Testis (tissue), 2 donors: ENCODE measurements at regions not wholly inside any gene's neighbourhood (a gene's known extent, or its start where the extent isn't known, plus 50 kb on each side); places are given as distances from the start of the nearest gene placed in this dataset.

Experiments
- DNase-seq: peaks from one replicate; pipeline ENCODE4 v3.0.0-alpha.2; 2019
- H3K27ac ChIP-seq, 2 donors: fragments of 200-600 bp; sonication (generic); one replicate each; pipeline ENCODE4 v1.5.1; 2019
- H3K27me3 ChIP-seq: fragments of 200-600 bp; sonication (generic); one replicate; pipeline ENCODE4 v1.5.1; 2019
- H3K36me3 ChIP-seq: fragments of 200-600 bp; sonication (generic); one replicate; pipeline ENCODE4 v1.5.1; 2017; ENCODE audit warnings: low read depth; ENCODE audit errors: missing control alignments
- H3K4me1 ChIP-seq: fragments of 200-600 bp; sonication (generic); one replicate; pipeline ENCODE4 v1.5.1; 2019
- H3K4me3 ChIP-seq, 2 donors: fragments of 200-600 bp; sonication (generic); one replicate each; pipeline ENCODE4 v1.5.1; 2017 to 2019
- H3K9me3 ChIP-seq: fragments of 200-600 bp; sonication (generic); one replicate; pipeline ENCODE4 v1.5.1; 2017
- POLR2A ChIP-seq: fragments of 450-650 bp; IDR thresholded peaks from one replicate; pipeline ENCODE4 v1.6.1; 2017; ENCODE audit warnings: antibody characterized with exemption, mild to moderate bottlenecking, moderate library complexity
- WGBS, 2 donors: methylation state at CpG; one replicate each; pipeline ENCODE4 v1.1.5; 2018; 5-methylcytosine and 5-hydroxymethylcytosine counted together
- intact Hi-C: fragments of 100-400 bp; cut with DNase I; formaldehyde crosslinking; loops from one replicate; pipeline ENCODE4 v1.15.1; 2023; ENCODE audit warnings: low total_unique reads
- TF ChIP-seq, protein P1 (sequence below), 3 experiments: fragments of 450-650 bp in 2 of 3; fragments of 200-600 bp in 1 of 3; sonication (generic) in 1 of 3; IDR thresholded peaks; one replicate each; pipeline ENCODE4 v1.5.1; 2016 to 2019; ENCODE audit warnings: antibody characterized with exemption in 3 of 3, mild to moderate bottlenecking in 2 of 3, moderate library complexity in 1 of 3

DNA sequence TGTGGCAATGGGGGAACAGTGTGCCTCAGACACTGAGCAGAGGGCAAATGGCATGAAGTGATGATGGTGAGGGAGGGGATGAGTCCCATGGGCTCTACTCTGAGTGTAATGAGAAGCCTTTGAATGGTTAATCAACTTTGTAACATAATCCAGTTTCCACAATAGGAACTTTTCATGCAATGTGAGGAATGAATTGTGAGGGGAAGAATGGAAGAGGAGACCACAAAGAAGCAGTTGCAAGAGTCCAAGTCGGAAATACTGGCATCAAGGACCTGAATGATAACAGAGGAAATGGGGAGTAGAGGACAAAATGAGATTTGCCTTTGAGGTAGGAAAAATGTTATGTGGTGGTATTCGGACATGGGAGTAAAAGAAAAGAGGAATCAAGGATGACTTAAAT lies 476.9 kb upstream of the PRICKLE1 start:
- 79 to 95% methylated on average over 2 of the region's 2 CpGs for WGBS, 2 donors
- intact Hi-C loops = no loop called here
- Histone ChIP-seq H3K27ac (no peak overlapping the region), H3K27me3 (no peaks in the 10 kb centered on the region), H3K4me1 (no peaks in the 10 kb centered on the region), H3K4me3 (no peak overlapping the region), H3K36me3 (no peaks in the 10 kb centered on the region), H3K9me3 (no peaks in the 10 kb centered on the region)
- TF ChIP-seq, protein P1, sequence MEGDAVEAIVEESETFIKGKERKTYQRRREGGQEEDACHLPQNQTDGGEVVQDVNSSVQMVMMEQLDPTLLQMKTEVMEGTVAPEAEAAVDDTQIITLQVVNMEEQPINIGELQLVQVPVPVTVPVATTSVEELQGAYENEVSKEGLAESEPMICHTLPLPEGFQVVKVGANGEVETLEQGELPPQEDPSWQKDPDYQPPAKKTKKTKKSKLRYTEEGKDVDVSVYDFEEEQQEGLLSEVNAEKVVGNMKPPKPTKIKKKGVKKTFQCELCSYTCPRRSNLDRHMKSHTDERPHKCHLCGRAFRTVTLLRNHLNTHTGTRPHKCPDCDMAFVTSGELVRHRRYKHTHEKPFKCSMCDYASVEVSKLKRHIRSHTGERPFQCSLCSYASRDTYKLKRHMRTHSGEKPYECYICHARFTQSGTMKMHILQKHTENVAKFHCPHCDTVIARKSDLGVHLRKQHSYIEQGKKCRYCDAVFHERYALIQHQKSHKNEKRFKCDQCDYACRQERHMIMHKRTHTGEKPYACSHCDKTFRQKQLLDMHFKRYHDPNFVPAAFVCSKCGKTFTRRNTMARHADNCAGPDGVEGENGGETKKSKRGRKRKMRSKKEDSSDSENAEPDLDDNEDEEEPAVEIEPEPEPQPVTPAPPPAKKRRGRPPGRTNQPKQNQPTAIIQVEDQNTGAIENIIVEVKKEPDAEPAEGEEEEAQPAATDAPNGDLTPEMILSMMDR (IDR thresholded peaks at IDR 0.05) = no peak
- no peak for TF ChIP-seq POLR2A
- no peak for DNase-seq

DNA sequence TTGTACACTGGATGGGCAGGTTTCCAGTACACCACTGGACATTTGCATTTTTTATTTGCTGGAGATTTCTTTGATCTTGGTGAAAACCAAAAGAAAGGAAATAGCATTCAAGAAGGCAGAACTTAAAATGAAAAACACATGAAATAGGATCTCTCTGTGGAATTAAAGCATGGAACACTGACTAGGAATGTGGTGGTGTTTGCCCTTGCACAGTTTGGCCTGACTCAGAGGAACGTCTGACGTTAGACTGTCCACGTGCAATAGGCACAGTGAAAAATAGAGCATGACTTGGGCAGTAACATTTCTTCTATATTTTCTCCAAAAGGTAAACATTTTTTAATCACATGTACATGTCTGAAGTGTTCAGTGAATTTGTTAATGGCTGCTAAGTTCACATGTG lies 474.1 kb upstream of the PRICKLE1 start:
- Histone ChIP-seq H3K4me3 (no peak overlapping the region), H3K27me3 (no peaks in the 10 kb centered on the region), H3K9me3 (no peaks in the 10 kb centered on the region), H3K27ac (no peak overlapping the region), H3K4me1 (no peaks in the 10 kb centered on the region), H3K36me3 (no peaks in the 10 kb centered on the region)
- no peak for DNase-seq
- WGBS, 2 donors = 51 to 56% methylated on average over 3 of the region's 3 CpGs
- TF ChIP-seq, protein P1 (IDR thresholded peaks at IDR 0.05) = no peak
- no peak for TF ChIP-seq POLR2A
- intact Hi-C loops = no loop called here

DNA sequence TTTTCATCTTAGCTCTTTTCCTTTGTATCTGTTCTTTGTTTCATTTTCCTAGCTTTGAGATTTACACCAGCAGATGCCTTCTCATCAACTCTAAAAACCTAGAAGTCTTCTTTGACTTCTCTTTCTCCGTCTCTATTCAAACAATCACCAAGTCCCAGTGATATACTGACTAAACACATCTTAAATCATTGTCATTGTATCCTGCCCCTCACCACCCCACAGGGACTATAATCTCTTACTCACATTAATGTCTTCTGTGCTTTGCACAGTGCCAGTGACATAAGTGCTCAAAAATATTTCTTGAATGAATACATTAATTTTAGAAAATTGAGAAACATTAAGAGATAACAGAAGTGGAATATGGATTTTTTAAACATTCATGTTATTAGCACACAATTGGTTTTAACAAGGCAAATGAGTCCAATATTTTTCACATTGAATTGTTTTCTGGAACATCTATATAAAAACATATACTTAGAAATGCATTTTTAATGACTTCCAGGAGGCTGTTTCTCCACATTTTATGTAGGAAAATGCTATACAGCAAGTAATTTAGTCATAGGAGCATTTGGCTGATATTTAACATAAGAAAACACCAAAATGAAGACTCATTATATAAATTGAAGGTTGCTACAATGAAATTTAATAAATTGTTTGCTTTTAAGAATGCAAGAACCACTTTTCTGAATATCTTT lies 472.8 kb upstream of the PRICKLE1 start:
- Histone ChIP-seq H3K9me3 (no peaks in the 10 kb centered on the region), H3K27me3 (no peaks in the 10 kb centered on the region), H3K4me1 (no peaks in the 10 kb centered on the region), H3K4me3 (no peak overlapping the region), H3K27ac (no peak overlapping the region), H3K36me3 (no peaks in the 10 kb centered on the region)
- DNase-seq = no peak
- intact Hi-C loops = no loop called here
- 85 to 88% methylated on average over 1 of the region's 1 CpG for WGBS, 2 donors
- no peak for TF ChIP-seq POLR2A
- TF ChIP-seq, protein P1 (IDR thresholded peaks at IDR 0.05) = no peak

DNA sequence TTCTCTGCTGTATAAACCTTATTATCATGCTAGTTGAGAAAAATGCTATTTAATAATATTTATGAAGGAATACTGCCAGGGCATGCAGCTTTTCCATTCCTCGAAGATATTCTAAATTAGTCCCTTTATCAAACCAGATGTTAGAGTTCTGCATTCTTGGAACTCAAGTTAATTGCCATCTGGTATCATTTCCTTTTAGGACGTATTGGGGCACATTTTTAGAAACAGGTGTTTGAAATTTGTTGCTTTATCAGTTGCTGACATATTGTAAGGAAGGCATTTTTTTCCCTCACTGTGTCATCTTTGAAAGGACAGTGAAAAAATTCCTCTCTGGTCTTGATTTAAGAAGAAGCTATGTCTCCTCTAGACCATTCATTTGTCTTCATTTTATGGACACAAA lies 471.2 kb upstream of the PRICKLE1 start:
- Histone ChIP-seq H3K36me3 (no peaks in the 10 kb centered on the region), H3K4me3 (no peak overlapping the region), H3K27ac (no peak overlapping the region), H3K9me3 (no peaks in the 10 kb centered on the region), H3K4me1 (no peaks in the 10 kb centered on the region), H3K27me3 (no peaks in the 10 kb centered on the region)
- no peak for TF ChIP-seq POLR2A
- TF ChIP-seq, protein P1 (IDR thresholded peaks at IDR 0.05) = no peak
- intact Hi-C loops = no loop called here
- WGBS, 2 donors = 23 to 30% methylated on average over 2 of the region's 2 CpGs
- DNase-seq = no peak

- WGBS, 2 donors = 89 to 91% methylated on average over 4 of the region's 4 CpGs
- intact Hi-C loops = no loop called here
- Histone ChIP-seq H3K27ac (no peak overlapping the region), H3K27me3 (no peaks in the 10 kb centered on the region), H3K4me3 (no peak overlapping the region), H3K9me3 (no peaks in the 10 kb centered on the region), H3K36me3 (no peaks in the 10 kb centered on the region), H3K4me1 (no peaks in the 10 kb centered on the region)
- no peak for DNase-seq
- no peak for TF ChIP-seq POLR2A
- TF ChIP-seq, protein P1 (IDR thresholded peaks at IDR 0.05) = no peak
These were observed 469.1 kb upstream of the PRICKLE1 start for GRCh38 chr12:43058616-43059015.
